Endothelial cell of umbilical vein (primary cell): ENCODE measurements at regions not wholly inside any gene's neighbourhood (a gene's known extent, or its start where the extent isn't known, plus 50 kb on each side); places are given as distances from the start of the nearest gene placed in this dataset.

Source experiments
- BruUV-seq: library from RNA; stranded (reverse); fragments of 400-500 nt; replicated peaks from 2 replicates; lab custom pipeline; 2021; lab: Mats Ljungman, UMichigan
- CTCF ChIA-PET: fragments of 300-600, 350-600 bp; sonication (Branson Sonifier 250); formaldehyde crosslinking; loops from one replicate; lab custom pipeline; 2021; ENCODE audit warnings: antibody characterized with exemption, inconsistent platforms; lab: Charles Lee
- POLR2A ChIA-PET: fragments of 300-600, 350-600 bp; sonication (Branson Sonifier 250); formaldehyde crosslinking; loops from one replicate; lab custom pipeline; 2021; ENCODE audit warnings: antibody characterized with exemption, inconsistent platforms; lab: Charles Lee
- DNase-seq: peaks from one replicate; pipeline ENCODE4 v3.0.0-alpha.2; 2011; ENCODE audit warnings: low read depth, low spot score
- FAIRE-seq: peaks from 2 replicates; lab custom pipeline; 2011; peaks lifted over from hg19 to GRCh38; lab: Jason Lieb, UNC
- H2AFZ ChIP-seq: 2 replicates; pipeline ENCODE4 v1.6.0; 2012; ENCODE audit warnings: low read depth, low read length, control low read depth, inconsistent platforms
- H3K27ac ChIP-seq: 2 replicates; pipeline ENCODE4 v1.5.1; 2011; ENCODE audit warnings: low read depth, mild to moderate bottlenecking, control low read depth, low read length, moderate library complexity; ENCODE audit not compliant: insufficient read depth
- H3K27me3 ChIP-seq, 2 experiments: 2 replicates each; pipeline versions ENCODE4 v1.6.0 to v1.6.1; 2011; ENCODE audit warnings: low read length in 2 of 2, mixed read lengths in 1 of 2; ENCODE audit not compliant: control insufficient read depth in 2 of 2, insufficient read depth in 2 of 2
- H3K36me3 ChIP-seq, 2 experiments: 2 replicates in 1 of 2; 3 replicates in 1 of 2; pipeline ENCODE4 v1.5.1; 2011; ENCODE audit warnings: low read length in 2 of 2, mild to moderate bottlenecking in 1 of 2, moderate library complexity in 1 of 2; ENCODE audit not compliant: control insufficient read depth in 2 of 2, insufficient read depth in 2 of 2; ENCODE audit errors: extremely low read depth in 1 of 2
- H3K4me1 ChIP-seq: 3 replicates; pipeline ENCODE4 v1.5.1; 2011; ENCODE audit warnings: mild to moderate bottlenecking, low read length; ENCODE audit not compliant: control insufficient read depth, insufficient read depth; ENCODE audit errors: extremely low read depth
- H3K4me2 ChIP-seq: 2 replicates; pipeline ENCODE4 v1.6.1; 2011; ENCODE audit warnings: low read length, control low read depth, mixed read lengths; ENCODE audit not compliant: insufficient read depth
- H3K4me3 ChIP-seq, 3 experiments: fragments of 200-600 bp in 1 of 3; sonication (generic), shearing (Covaris generic) in 1 of 3; replicated peaks in 1 of 3; 2 replicates each; pipeline ENCODE4 v1.5.1; 2011 to 2016; ENCODE audit warnings: control low read depth in 3 of 3, low read length in 3 of 3, mild to moderate bottlenecking in 2 of 3, inconsistent platforms in 1 of 3, low read depth in 1 of 3, moderate library complexity in 1 of 3; ENCODE audit not compliant: insufficient read depth in 1 of 3
- H3K79me2 ChIP-seq: 2 replicates; pipeline ENCODE4 v1.6.0; 2012; ENCODE audit warnings: low read length, inconsistent platforms; ENCODE audit not compliant: control insufficient read depth, insufficient read depth
- H3K9ac ChIP-seq: replicated peaks from 2 replicates; pipeline ENCODE3; 2011; ENCODE audit warnings: low read length, control low read depth; ENCODE audit not compliant: insufficient read depth; ENCODE audit errors: extremely low read depth
- H3K9me1 ChIP-seq: replicated peaks from 3 replicates; pipeline ENCODE4 v1.6.0; 2011; ENCODE audit warnings: mild to moderate bottlenecking, low read length; ENCODE audit not compliant: control insufficient read depth, insufficient read depth; ENCODE audit errors: extremely low read depth
- H3K9me3 ChIP-seq: replicated peaks from 2 replicates; pipeline ENCODE4 v1.5.1; 2012; ENCODE audit warnings: low read length, inconsistent platforms; ENCODE audit not compliant: control insufficient read depth, insufficient read depth
- H4K20me1 ChIP-seq: replicated peaks from 2 replicates; pipeline ENCODE3; 2011; ENCODE audit warnings: mild to moderate bottlenecking, low read length; ENCODE audit not compliant: control insufficient read depth, insufficient read depth; ENCODE audit errors: extremely low read depth
- EZH2 ChIP-seq: IDR thresholded peaks from 2 replicates; pipeline ENCODE4 v1.6.1; 2012; ENCODE audit warnings: borderline replicate concordance, low read depth, mild to moderate bottlenecking, moderate library complexity, low read length, inconsistent platforms; ENCODE audit not compliant: severe bottlenecking
- FOS ChIP-seq: IDR thresholded peaks from 2 replicates; pipeline ENCODE4 v1.6.1; 2011; ENCODE audit warnings: mild to moderate bottlenecking, low read length, moderate library complexity, borderline replicate concordance; ENCODE audit not compliant: insufficient read depth
- GATA2 ChIP-seq: IDR thresholded peaks from 2 replicates; pipeline ENCODE4 v1.7.0; 2011; ENCODE audit warnings: low read depth, mild to moderate bottlenecking, moderate library complexity, mixed read lengths, low read length; ENCODE audit not compliant: insufficient read length, insufficient read depth
- JUN ChIP-seq: IDR thresholded peaks from 2 replicates; pipeline ENCODE4 v1.6.1; 2011; ENCODE audit warnings: borderline replicate concordance, low read depth; ENCODE audit not compliant: insufficient read length, insufficient read depth
- MYC ChIP-seq: IDR thresholded peaks from one replicate; pipeline ENCODE4 v1.6.1; 2011; ENCODE audit warnings: mild to moderate bottlenecking, low read depth, low read length
- POLR2A ChIP-seq: IDR thresholded peaks from 2 replicates; pipeline ENCODE4 v1.6.1; 2012; ENCODE audit warnings: low read depth, mild to moderate bottlenecking, control low read depth, low read length
- POLR2AphosphoS5 ChIP-seq: IDR thresholded peaks from 2 replicates; pipeline ENCODE4 v1.6.1; 2012; ENCODE audit warnings: low read depth, mild to moderate bottlenecking, control low read depth, low read length, moderate library complexity; ENCODE audit not compliant: insufficient read depth
- dilution Hi-C: fragments of 300-500 bp; cut with MboI; formaldehyde crosslinking; loops from one replicate; pipeline ENCODE4 v1.15.0; 2019; ENCODE audit warnings: low sequenced_read_pairs; ENCODE audit not compliant: extremely low pct_ligation_motif_present
- intact Hi-C: fragments of 100-400 bp; cut with micrococcal nuclease; formaldehyde crosslinking; loops from one replicate; pipeline ENCODE4 v1.10.0; 2022
- TF ChIP-seq, protein P1 (sequence below): IDR thresholded peaks from 2 replicates; pipeline ENCODE4 v1.6.1; 2011; ENCODE audit not compliant: insufficient read depth, insufficient read length
- TF ChIP-seq, protein P2 (sequence below), 2 donors: IDR thresholded peaks; 1 replicate in 1 of 2; 2 replicates in 1 of 2; pipeline ENCODE4 v1.5.1; 2011; ENCODE audit warnings: low read length in 2 of 2, mild to moderate bottlenecking in 2 of 2, moderate library complexity in 2 of 2, control low read depth in 1 of 2, inconsistent platforms in 1 of 2, low read depth in 1 of 2; ENCODE audit not compliant: insufficient read depth in 1 of 2; ENCODE audit errors: extremely low read depth in 1 of 2

GRCh38 chr5:57774439-57774838 lies 291.8 kb upstream of the ACTBL2 start:
- Histone ChIP-seq H3K27me3 (no peaks in the 10 kb centered on the region), H3K4me2 (no peak overlapping the region), H3K9me3 (no peaks in the 10 kb centered on the region), H2AFZ (no peak overlapping the region), H4K20me1 (no peaks in the 10 kb centered on the region), H3K4me3 (no peak overlapping the region), H3K27ac (no peak overlapping the region), H3K79me2 (no peaks in the 10 kb centered on the region), H3K36me3 (no peaks in the 10 kb centered on the region), H3K9me1 (no peaks in the 10 kb centered on the region), H3K9ac (no peak overlapping the region), H3K4me1 (peaks cover 21% of the 10 kb centered on the region)
- ChIA-PET POLR2A (no interaction called here), CTCF (interaction anchor here (1.0 to 1.2 kb wide), 2 partner anchors 124 to 476 kb away, joined by 4 to 6 read pairs; no protein-coding TSS in a partner anchor)
- no peak for FAIRE-seq
- no peak for DNase-seq
- dilution Hi-C loops (no loop called here), intact Hi-C loops (no loop called here)
- TF ChIP-seq, protein P1, sequence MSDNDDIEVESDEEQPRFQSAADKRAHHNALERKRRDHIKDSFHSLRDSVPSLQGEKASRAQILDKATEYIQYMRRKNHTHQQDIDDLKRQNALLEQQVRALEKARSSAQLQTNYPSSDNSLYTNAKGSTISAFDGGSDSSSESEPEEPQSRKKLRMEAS = no peak
- TF ChIP-seq EZH2 (no peak), GATA2 (no peak), FOS (no peak), MYC (no peak), POLR2AphosphoS5 (no peak), POLR2A (no peak), JUN (no peak)
- TF ChIP-seq, protein P2, sequence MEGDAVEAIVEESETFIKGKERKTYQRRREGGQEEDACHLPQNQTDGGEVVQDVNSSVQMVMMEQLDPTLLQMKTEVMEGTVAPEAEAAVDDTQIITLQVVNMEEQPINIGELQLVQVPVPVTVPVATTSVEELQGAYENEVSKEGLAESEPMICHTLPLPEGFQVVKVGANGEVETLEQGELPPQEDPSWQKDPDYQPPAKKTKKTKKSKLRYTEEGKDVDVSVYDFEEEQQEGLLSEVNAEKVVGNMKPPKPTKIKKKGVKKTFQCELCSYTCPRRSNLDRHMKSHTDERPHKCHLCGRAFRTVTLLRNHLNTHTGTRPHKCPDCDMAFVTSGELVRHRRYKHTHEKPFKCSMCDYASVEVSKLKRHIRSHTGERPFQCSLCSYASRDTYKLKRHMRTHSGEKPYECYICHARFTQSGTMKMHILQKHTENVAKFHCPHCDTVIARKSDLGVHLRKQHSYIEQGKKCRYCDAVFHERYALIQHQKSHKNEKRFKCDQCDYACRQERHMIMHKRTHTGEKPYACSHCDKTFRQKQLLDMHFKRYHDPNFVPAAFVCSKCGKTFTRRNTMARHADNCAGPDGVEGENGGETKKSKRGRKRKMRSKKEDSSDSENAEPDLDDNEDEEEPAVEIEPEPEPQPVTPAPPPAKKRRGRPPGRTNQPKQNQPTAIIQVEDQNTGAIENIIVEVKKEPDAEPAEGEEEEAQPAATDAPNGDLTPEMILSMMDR (IDR thresholded peaks at IDR 0.05; ENCODE audit: extremely low read depth in 1 of 2, insufficient read depth in 1 of 2, low read depth in 1 of 2, low read length in 2 of 2) = no peak
- no TSS peak for BruUV-seq
